DOHH2 (cell line): ENCODE measurements at regions not wholly inside any gene's neighbourhood (a gene's known extent, or its start where the extent isn't known, plus 50 kb on each side); places are given as distances from the start of the nearest gene placed in this dataset.

Source experiments
- H3F3A ChIP-seq: fragments of 200-600 bp; sonication (generic), shearing (Covaris generic); 2 replicates; pipeline ENCODE4 v1.6.0; 2016; ENCODE audit warnings: antibody characterized with exemption, mild to moderate bottlenecking; ENCODE audit not compliant: control insufficient read depth, insufficient read depth
- H3K27ac ChIP-seq: fragments of 200-600 bp; sonication (generic); 2 replicates; pipeline ENCODE4 v1.5.1; 2014; ENCODE audit warnings: low read depth, mild to moderate bottlenecking, low read length, moderate library complexity
- H3K27me3 ChIP-seq: fragments of 200-600 bp; sonication (generic); 2 replicates; pipeline ENCODE4 v1.6.1; 2014; ENCODE audit warnings: mild to moderate bottlenecking, low read length, mixed read lengths; ENCODE audit not compliant: control insufficient read depth
- H3K36me3 ChIP-seq: fragments of 200-600 bp; sonication (generic); 2 replicates; pipeline ENCODE4 v1.6.1; 2014; ENCODE audit warnings: mild to moderate bottlenecking, low read length, moderate library complexity, mixed read lengths; ENCODE audit not compliant: control insufficient read depth
- H3K4me1 ChIP-seq: fragments of 200-600 bp; sonication (generic); 2 replicates; pipeline ENCODE4 v1.6.1; 2014; ENCODE audit warnings: mild to moderate bottlenecking, low read length, mixed read lengths; ENCODE audit not compliant: control insufficient read depth
- H3K4me2 ChIP-seq: fragments of 200-600 bp; sonication (generic); 2 replicates; pipeline ENCODE4 v1.6.0; 2014; ENCODE audit warnings: mild to moderate bottlenecking, low read length, moderate library complexity
- H3K4me3 ChIP-seq: fragments of 200-600 bp; sonication (generic); 2 replicates; pipeline ENCODE4 v1.5.1; 2014; ENCODE audit warnings: mild to moderate bottlenecking, low read length, mixed read lengths
- H3K79me2 ChIP-seq: fragments of 200-600 bp; sonication (generic); 2 replicates; pipeline ENCODE4 v1.6.1; 2014; ENCODE audit warnings: mild to moderate bottlenecking, low read length, mixed read lengths; ENCODE audit not compliant: control insufficient read depth
- H3K9me2 ChIP-seq: fragments of 200-600 bp; sonication (generic); replicated peaks from 2 replicates; pipeline ENCODE4 v1.6.1; 2014; ENCODE audit warnings: mild to moderate bottlenecking, low read length, mixed read lengths; ENCODE audit not compliant: control insufficient read depth
- H3K9me3 ChIP-seq: fragments of 200-600 bp; sonication (generic); 2 replicates; pipeline ENCODE4 v1.6.1; 2014; ENCODE audit warnings: antibody characterized with exemption, low read length, mixed read lengths; ENCODE audit not compliant: control insufficient read depth, insufficient read depth
- H4K20me1 ChIP-seq: fragments of 200-600 bp; sonication (generic); 2 replicates; pipeline ENCODE4 v1.6.0; 2014; ENCODE audit warnings: low read depth, mild to moderate bottlenecking, antibody characterized with exemption, low read length, moderate library complexity; ENCODE audit not compliant: control insufficient read depth, insufficient read depth
- CTCF ChIP-seq: fragments of 200-600 bp; sonication (generic); IDR thresholded peaks from one replicate; pipeline ENCODE4 v1.5.1; 2014; ENCODE audit warnings: antibody characterized with exemption, mild to moderate bottlenecking, low read depth, low read length; ENCODE audit not compliant: poor library complexity, severe bottlenecking
- EZH2phosphoT487 ChIP-seq: fragments of 200-600 bp; sonication (generic); IDR thresholded peaks from 2 replicates; pipeline ENCODE4 v1.6.1; 2017; ENCODE audit warnings: borderline replicate concordance, mild to moderate bottlenecking, antibody characterized with exemption, low read length, moderate library complexity, mixed read lengths

DNA sequence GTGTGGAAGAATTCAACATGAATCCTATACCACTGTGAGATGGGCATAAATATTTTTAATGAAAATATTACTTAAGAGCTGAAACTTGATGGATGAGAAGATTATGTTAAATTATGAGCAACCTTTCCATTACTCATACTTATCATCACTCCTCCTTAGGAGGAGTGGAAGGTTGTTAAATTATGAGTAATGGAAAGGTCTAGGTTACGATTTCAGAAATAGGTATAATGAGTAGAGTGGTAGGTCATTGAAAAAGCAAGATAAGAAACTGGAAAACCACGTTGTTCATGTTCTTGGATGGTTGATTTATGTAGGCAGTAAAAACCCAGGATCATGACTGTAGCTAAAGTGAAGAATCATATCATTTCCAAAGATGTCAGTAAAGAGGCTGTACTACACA is 973.2 kb upstream of the RAG2 start:
- H3K9me3 ChIP-seq: no peaks in the 10 kb centered on the region
- no peaks in the 10 kb centered on the region for H3K27me3 ChIP-seq
- H3K27ac ChIP-seq: no peak overlapping the region
- no peaks in the 10 kb centered on the region for H3K4me1 ChIP-seq
- no peak overlapping the region for H3K4me2 ChIP-seq
- H3K4me3 ChIP-seq: no peak overlapping the region
- H3F3A ChIP-seq: no peaks in the 10 kb centered on the region
- no peaks in the 10 kb centered on the region for H3K36me3 ChIP-seq
- no peaks in the 10 kb centered on the region for H3K79me2 ChIP-seq
- no peaks in the 10 kb centered on the region for H4K20me1 ChIP-seq
- H3K9me2 ChIP-seq: no peaks in the 10 kb centered on the region
- TF ChIP-seq CTCF (no peak), EZH2phosphoT487 (no peak)

DNA sequence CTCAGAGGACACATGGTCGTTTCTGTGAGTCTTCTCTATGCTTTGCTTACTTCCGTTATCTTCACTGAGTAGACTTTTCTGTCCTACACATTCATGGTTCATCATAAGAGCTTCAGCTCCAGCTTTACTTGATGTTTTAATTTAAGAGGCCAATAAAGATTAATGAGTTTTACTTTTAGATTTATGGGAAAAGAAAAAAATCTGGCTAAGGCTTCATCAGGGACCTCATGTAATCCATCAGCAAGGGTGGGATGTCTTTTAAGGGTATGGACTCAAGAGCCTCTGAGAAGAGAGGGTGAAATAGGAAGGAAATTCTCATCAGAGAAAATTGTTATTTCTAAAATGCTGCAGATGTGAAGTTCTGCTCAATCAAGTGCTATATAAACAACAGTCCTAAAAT is 963.0 kb upstream of the RAG2 start:
- Histone ChIP-seq H3K79me2 (no peaks in the 10 kb centered on the region), H3K27me3 (no peaks in the 10 kb centered on the region), H4K20me1 (no peaks in the 10 kb centered on the region), H3K4me3 (no peak overlapping the region), H3K36me3 (no peaks in the 10 kb centered on the region), H3K9me3 (no peaks in the 10 kb centered on the region), H3K4me1 (no peaks in the 10 kb centered on the region), H3F3A (no peaks in the 10 kb centered on the region), H3K9me2 (no peaks in the 10 kb centered on the region), H3K4me2 (no peak overlapping the region), H3K27ac (no peak overlapping the region)
- no peak for TF ChIP-seq EZH2phosphoT487
- no peak for TF ChIP-seq CTCF

GRCh38 chr11:37560346-37560745 is 962.3 kb upstream of the RAG2 start:
- Histone ChIP-seq H3K4me2 (no peak overlapping the region), H3F3A (no peaks in the 10 kb centered on the region), H3K9me3 (no peaks in the 10 kb centered on the region), H3K9me2 (no peaks in the 10 kb centered on the region), H3K27ac (no peak overlapping the region), H4K20me1 (no peaks in the 10 kb centered on the region), H3K79me2 (no peaks in the 10 kb centered on the region), H3K4me3 (no peak overlapping the region), H3K27me3 (no peaks in the 10 kb centered on the region), H3K36me3 (no peaks in the 10 kb centered on the region), H3K4me1 (no peaks in the 10 kb centered on the region)
- TF ChIP-seq EZH2phosphoT487 (no peak), CTCF (no peak)
